Stimulated activated CD8-positive, alpha-beta memory T cell treated with anti-CD3 and anti-CD28 coated beads, Interleukin-4, amount 100 ng/mL, for 48 hours (primary cell): ENCODE measurements at regions not wholly inside any gene's neighbourhood (a gene's known extent, or its start where the extent isn't known, plus 50 kb on each side); places are given as distances from the start of the nearest gene placed in this dataset.
"Not testable (repeated sequence)": the region's sequence is repeated elsewhere in the genome, so short reads cannot be mapped to it uniquely, and the experiment has no call there.

Experiments
- DNase-seq: peaks from one replicate; pipeline ENCODE4 v3.0.0-alpha.2; 2020

GRCh38 chr13:62512194-62513141 lies 1096.8 kb upstream of the PCDH20 start:
- peak; percentile 23 for DNase-seq

GRCh38 chr13:62510906-62511655 lies 1095.4 kb upstream of the PCDH20 start:
- DNase-seq, result no peak

DNA sequence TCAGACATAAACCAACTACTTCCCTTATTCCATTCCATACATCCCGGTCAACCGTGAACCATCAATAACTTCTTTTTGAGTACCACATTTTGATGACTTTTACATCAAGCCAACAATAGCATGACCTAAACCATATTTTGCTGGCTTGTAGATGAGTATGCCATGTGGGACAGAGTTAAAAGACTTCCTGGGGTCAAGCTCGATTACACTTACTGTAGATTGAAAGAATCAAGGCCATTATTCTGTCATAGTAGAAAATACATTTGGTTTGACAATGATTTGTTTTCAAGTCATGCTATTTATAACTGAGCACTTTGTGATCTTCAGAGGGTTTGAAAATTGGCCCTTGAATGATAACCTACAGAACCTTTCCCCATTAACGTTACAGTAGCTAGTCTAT lies 1086.9 kb upstream of the PCDH20 start:
- DNase-seq, result no peak

DNA sequence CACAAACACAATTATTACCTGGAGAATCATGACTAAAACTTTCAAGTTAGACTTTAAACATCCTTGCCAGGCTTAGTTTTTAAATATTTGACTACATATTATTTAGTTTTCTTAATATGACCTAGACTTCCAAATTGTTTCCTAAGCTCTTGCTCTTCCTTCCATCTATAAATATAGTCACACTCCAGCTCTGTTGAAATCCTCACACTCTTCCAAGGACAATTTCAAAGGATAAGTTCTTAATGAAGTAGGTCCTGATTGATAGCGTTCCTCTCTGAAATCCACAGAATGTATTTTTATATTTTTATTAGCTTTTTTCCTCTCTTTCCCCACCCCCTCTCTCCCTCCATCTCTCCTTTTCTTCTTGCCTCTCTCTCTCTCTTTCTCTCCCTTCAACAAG lies 1074.1 kb upstream of the PCDH20 start:
- no peak for DNase-seq

DNA sequence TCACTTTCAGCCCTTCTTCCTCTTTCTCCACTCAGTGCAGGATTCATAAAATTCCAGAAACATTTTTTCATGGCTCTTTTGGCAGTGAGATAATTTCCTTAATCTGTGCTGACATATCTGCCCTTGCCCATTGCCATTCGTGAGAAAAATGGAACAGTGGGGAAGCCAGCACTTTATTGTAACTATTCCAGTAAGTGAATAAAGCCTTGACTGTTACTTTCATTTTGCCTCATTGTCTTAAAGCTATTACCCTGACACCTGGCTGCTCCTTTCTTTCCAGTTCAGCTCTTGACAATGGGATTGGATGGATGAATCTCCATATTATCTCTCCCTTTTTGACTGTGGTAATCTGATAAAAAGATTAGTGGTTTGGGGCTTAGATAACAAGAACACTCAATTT lies 1068.1 kb upstream of the PCDH20 start:
- no peak for DNase-seq

GRCh38 chr13:62482351-62482750 lies 1066.7 kb upstream of the PCDH20 start:
- DNase-seq, result no peak

GRCh38 chr13:62473944-62474237 lies 1058.2 kb upstream of the PCDH20 start:
- DNase-seq, result no peak

- DNase-seq, result no peak
These were observed 1057.7 kb upstream of the PCDH20 start for GRCh38 chr13:62473190-62473943.

GRCh38 chr13:62453761-62454160 lies 1038.1 kb upstream of the PCDH20 start:
- DNase-seq, result no peak

- no peak for DNase-seq
These were observed 1035.1 kb upstream of the PCDH20 start for GRCh38 chr13:62450759-62451158.

- not testable (repeated sequence) for DNase-seq
These were observed 1032.2 kb upstream of the PCDH20 start for GRCh38 chr13:62447771-62448382.

DNA sequence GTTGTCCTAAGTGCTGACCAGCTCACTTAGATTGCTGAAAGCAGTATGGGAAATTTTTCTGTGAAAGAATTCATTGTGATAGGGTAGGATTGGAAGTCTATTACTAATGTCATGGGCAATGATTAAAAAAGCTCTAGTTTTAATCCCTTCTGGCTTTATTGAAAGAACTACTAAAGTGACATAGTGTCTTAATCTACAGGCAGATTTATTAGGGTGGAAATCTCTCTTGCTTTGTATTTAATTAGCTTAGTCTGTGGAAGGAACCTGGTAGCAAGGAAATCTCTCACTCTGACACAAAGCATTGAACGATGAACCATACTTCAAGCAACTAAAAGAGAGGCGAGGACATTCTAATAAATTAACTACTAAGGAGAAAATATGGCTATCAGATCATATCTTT lies 1029.2 kb upstream of the PCDH20 start:
- DNase-seq, result no peak

GRCh38 chr13:62434081-62434480 lies 1018.4 kb upstream of the PCDH20 start:
- DNase-seq, result no peak

GRCh38 chr13:62433660-62434059 lies 1018.0 kb upstream of the PCDH20 start:
- no peak for DNase-seq

DNA sequence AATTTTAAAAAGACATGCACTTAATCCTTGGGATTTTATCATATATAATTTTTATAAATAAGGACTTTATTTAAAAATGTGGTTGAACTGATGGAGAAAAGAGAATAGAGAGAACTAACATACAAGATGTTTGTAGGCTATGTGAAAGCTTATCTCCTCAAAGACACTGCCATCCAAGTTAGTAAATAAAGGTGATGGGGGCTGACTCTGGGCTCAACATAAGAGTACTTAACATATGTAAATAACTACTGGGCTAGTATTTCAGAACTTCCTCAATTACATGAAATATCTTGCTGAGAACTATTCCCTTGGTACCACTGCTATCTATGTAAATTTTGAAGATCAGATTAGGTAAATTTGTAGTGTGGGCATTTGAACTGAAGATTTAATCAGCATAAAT lies 1017.3 kb upstream of the PCDH20 start:
- no peak for DNase-seq

GRCh38 chr13:62432295-62432694 lies 1016.6 kb upstream of the PCDH20 start:
- no peak for DNase-seq

GRCh38 chr13:62431852-62432251 lies 1016.2 kb upstream of the PCDH20 start:
- DNase-seq, result no peak

DNA sequence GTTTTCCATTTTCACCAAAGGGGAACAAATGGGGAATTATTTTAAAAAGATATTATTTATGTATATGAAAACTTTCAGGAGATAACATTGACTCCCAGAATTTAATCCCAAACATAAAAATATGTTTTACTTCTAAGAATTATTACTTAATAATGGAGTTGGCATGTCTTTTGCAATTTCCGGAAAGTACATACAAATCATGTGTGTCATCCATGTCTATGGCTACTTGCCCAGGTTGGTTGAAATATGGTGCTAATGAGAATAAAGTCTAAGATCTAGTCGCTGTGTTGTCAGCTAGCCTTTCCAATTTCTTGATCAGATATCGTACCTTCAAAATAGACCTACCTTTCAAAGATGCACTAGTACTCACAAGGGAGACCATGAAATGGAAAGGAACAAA lies 1003.2 kb upstream of the PCDH20 start:
- no peak for DNase-seq

DNA sequence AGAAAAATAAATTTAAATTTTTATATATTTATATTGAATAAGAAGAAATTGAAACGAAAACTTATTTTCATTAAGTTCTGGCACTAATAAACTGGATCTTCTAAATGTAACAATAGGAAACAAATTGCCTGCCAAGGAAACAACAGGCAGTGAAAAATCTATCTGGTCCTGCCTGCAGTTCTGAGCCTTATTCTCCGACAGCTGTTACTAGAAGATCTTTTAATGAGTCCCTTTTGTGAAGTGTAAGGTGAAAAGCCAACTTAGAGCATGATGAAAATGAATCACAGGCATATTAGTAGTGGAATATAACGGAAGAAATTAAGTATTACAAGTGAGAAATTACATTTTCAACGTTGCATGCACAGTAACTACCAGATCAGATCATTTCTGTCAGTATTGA lies 1002.7 kb upstream of the PCDH20 start:
- no peak for DNase-seq

GRCh38 chr13:62407871-62408270 lies 992.2 kb upstream of the PCDH20 start:
- DNase-seq, result no peak

- DNase-seq, result no peak
These were observed 972.9 kb upstream of the PCDH20 start for GRCh38 chr13:62388515-62388914.

- DNase-seq, result no peak
These were observed 972.0 kb upstream of the PCDH20 start for GRCh38 chr13:62387647-62388046.

- not testable (repeated sequence) for DNase-seq
These were observed 963.6 kb upstream of the PCDH20 start for GRCh38 chr13:62379241-62379640.
